BLaER1 treated with 17β-estradiol and CSF1 and Interleukin-3, amounts not matched to agents 10 nM and 100 nM (cell line): ENCODE measurements at regions not wholly inside any gene's neighbourhood (a gene's known extent, or its start where the extent isn't known, plus 50 kb on each side); places are given as distances from the start of the nearest gene placed in this dataset.
"Not testable (repeated sequence)": the region's sequence is repeated elsewhere in the genome, so short reads cannot be mapped to it uniquely, and the experiment has no call there.

Source experiments
- H3K27ac ChIP-seq, 11 experiments: shearing (Covaris generic); formaldehyde crosslinking; 2 replicates each; pipeline ENCODE4 v1.8.1; 2022
- H3K27me3 ChIP-seq, 11 experiments: shearing (Covaris generic); formaldehyde crosslinking; 2 replicates each; pipeline ENCODE4 v1.8.1; 2022
- H3K36me3 ChIP-seq, 11 experiments: shearing (Covaris generic); formaldehyde crosslinking; 2 replicates each; pipeline ENCODE4 v1.8.1; 2022
- H3K4me1 ChIP-seq, 10 experiments: shearing (Covaris generic); formaldehyde crosslinking; 2 replicates each; pipeline ENCODE4 v1.8.1; 2022
- H3K4me2 ChIP-seq, 11 experiments: shearing (Covaris generic); formaldehyde crosslinking; 2 replicates each; pipeline ENCODE4 v1.8.1; 2022
- H3K4me3 ChIP-seq, 10 experiments: shearing (Covaris generic); formaldehyde crosslinking; 2 replicates each; pipeline ENCODE4 v1.8.1; 2022
- H3K9ac ChIP-seq, 11 experiments: shearing (Covaris generic); formaldehyde crosslinking; 2 replicates each; pipeline ENCODE4 v1.8.1; 2022
- H3K9me3 ChIP-seq, 11 experiments: shearing (Covaris generic); formaldehyde crosslinking; replicated peaks in 1 of 11; 2 replicates each; pipeline ENCODE4 v1.8.1; 2022
- H4K20me1 ChIP-seq, 11 experiments: shearing (Covaris generic); formaldehyde crosslinking; 2 replicates each; pipeline ENCODE4 v1.8.1; 2022
- Cebpa-rat ChIP-seq, 11 experiments: shearing (Covaris generic); IDR thresholded peaks; 2 replicates each; pipeline ENCODE4 v1.8.1; 2022

DNA sequence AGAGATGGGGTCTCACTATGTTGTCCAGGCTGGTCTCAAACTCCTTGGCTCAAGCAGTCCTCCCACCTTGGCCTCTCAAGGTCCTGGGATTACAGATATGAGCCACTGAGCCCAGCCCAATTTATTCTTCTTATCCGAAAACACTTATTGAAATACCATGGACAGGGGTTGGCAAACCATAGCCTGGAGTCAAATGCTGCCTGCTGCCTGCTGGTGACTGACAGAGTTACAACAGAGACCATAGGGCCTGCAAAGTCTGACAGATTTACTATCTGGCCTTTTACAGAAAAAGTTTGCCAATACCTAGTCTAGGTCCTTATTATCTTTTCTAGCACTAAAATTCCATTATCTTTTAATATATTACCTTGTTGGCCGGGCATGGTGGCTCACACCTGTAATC, 87.1 kb upstream of the ZNF281 start:
- H3K27ac ChIP-seq = no peak overlapping the region
- H3K9ac ChIP-seq = no peak overlapping the region
- no peaks in the 10 kb centered on the region for H3K36me3 ChIP-seq
- H3K4me1 ChIP-seq = no peaks in the 10 kb centered on the region
- H4K20me1 ChIP-seq = no peaks in the 10 kb centered on the region
- no peaks in the 10 kb centered on the region for H3K27me3 ChIP-seq
- H3K9me3 ChIP-seq = peaks cover 0 to 8% (median 0%) of the 10 kb centered on the region in 11 experiments; a peak in 2 of 22 replicates
- no peak overlapping the region for H3K4me3 ChIP-seq
- H3K4me2 ChIP-seq = no peak overlapping the region
- no peak for TF ChIP-seq Cebpa-rat (IDR thresholded peaks at IDR 0.05)

DNA sequence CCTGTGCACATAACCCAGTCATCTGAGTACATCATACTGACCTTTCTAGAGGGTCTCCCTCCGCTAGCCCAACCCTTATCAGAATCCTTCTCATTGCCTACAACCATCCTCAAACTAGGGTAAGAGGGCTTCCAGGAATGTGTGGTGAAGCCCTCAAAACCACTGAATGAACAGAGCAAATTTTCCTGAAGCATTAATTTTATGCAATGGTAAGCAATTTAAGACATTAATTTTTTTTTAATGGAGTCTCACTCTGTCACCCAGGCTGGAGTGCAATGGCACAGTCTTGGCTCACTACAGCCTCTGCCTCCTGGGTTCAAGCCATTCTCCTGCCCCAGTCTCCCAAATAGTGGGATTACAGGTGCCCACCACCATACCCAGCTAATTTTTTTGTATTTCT, 86.1 kb upstream of the ZNF281 start:
- Histone ChIP-seq H3K36me3 (no peaks in the 10 kb centered on the region), H3K9ac (no peak overlapping the region), H3K4me2 (no peak overlapping the region), H4K20me1 (no peaks in the 10 kb centered on the region), H3K27ac (no peak overlapping the region), H3K9me3 (peaks cover 0 to 8% (median 0%) of the 10 kb centered on the region in 11 experiments; a peak in 2 of 22 replicates), H3K4me1 (no peaks in the 10 kb centered on the region), H3K4me3 (no peak overlapping the region), H3K27me3 (no peaks in the 10 kb centered on the region)
- TF ChIP-seq Cebpa-rat (IDR thresholded peaks at IDR 0.05) = no peak

DNA sequence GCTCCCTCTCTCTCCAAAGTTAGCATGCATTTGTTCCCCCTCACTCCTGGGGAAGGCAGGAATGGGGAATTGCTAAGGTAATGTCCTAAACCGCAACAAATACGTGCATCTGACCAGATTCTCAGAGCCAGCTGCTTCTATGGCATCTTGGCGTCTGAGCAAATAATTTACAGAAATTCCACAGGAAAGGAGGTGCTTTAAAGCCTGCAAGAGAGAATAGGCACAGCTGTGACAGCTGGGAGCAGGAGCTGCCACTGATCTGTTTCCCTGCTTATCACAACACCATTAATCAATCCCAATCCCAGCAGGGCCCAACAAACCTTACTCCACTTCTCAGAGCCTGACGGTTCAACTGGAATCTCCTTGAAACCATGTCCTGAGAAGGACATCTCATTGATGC, 83.5 kb upstream of the ZNF281 start:
- Histone ChIP-seq H3K4me2 (no peak overlapping the region), H3K36me3 (no peaks in the 10 kb centered on the region), H3K27me3 (no peaks in the 10 kb centered on the region), H3K4me1 (no peaks in the 10 kb centered on the region), H3K27ac (no peak overlapping the region), H3K9ac (no peak overlapping the region), H3K9me3 (no peaks in the 10 kb centered on the region), H3K4me3 (no peak overlapping the region), H4K20me1 (no peaks in the 10 kb centered on the region)
- TF ChIP-seq Cebpa-rat (IDR thresholded peaks at IDR 0.05) = no peak

DNA sequence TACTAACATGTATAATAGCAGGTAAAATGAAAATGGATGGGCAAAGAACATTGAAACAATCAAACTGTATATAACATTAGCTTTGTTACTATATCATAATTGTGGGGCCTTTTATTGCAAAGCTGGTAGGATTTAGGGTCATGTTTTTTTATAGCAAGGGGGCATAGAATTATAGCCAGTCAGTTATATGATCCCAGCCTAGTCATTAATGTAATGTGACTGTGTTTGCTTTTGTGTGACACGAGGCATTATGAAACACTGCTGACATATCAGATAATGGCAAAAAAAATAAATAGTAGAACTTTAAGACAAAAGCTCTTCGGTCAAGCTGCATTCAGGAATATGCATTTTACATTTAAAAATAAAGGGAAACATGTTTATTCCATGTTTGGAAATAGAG, 81.3 kb upstream of the ZNF281 start:
- H3K4me3 ChIP-seq = no peak overlapping the region
- TF ChIP-seq Cebpa-rat (IDR thresholded peaks at IDR 0.05) = no peak
- H3K36me3 ChIP-seq = no peaks in the 10 kb centered on the region
- no peaks in the 10 kb centered on the region for H3K27me3 ChIP-seq
- H3K4me2 ChIP-seq = no peak overlapping the region
- no peaks in the 10 kb centered on the region for H4K20me1 ChIP-seq
- H3K9me3 ChIP-seq = no peaks in the 10 kb centered on the region
- no peak overlapping the region for H3K27ac ChIP-seq
- no peak overlapping the region for H3K9ac ChIP-seq
- no peaks in the 10 kb centered on the region for H3K4me1 ChIP-seq

DNA sequence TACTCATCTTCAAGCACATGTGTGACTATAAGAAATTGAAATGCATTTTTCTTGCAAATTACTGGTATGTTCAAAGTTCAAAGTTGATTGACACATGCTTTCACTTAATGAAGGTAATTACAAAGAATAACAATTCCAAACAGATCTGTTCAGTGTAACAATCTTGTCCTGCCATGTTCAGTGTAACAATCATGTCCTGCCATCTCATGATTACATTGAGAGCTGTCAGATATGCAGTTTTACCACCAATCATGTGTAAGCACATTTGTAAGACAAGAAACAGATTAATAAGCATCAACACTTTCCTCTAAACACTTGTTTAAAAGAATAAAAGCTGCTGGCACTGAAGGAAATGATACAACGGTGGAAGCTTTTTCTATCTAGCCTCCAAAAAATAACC, 80.3 kb upstream of the ZNF281 start:
- Histone ChIP-seq H3K4me1 (no peaks in the 10 kb centered on the region), H4K20me1 (no peaks in the 10 kb centered on the region), H3K9me3 (no peaks in the 10 kb centered on the region), H3K4me2 (no peak overlapping the region), H3K36me3 (no peaks in the 10 kb centered on the region), H3K4me3 (no peak overlapping the region), H3K9ac (no peak overlapping the region), H3K27me3 (no peaks in the 10 kb centered on the region), H3K27ac (no peak overlapping the region)
- TF ChIP-seq Cebpa-rat (IDR thresholded peaks at IDR 0.05) = no peak

DNA sequence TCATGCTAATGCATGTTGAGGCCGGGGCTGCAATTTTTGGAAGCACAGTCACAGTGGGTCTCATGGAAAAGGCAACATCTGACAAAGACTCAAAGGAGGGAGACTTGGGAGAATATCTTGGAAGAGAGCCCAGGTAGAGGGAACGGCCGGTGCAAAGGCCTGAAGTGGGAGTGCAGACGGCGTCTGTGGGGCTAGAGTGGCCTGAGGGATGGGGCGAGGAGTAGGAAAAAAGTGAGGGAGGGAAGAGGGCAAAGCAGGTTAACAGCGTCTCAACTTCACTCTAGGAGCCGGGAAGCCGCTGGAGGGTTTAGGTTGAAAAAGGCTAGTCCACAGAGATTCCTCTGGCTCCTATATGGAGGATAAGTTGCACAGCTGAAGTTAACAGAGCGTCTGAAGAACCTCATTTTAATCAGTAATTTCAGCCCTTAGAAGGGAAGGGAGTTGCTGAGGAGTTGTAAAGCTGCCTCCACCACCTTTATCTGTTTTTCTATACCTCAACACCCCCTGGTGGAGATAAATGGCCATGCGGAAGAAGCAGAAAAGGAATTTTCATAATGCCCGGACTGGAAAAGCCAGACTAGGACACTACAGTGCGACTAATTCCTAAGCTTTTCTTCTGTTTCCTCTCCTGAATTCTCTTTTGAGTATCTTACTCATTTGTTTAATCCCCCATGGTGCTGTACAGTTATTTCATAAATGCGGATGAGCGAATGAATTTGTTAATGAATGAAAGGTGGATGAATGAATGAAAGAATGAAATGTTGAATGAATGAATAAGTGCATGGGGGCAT, 78.7 kb upstream of the ZNF281 start:
- no peaks in the 10 kb centered on the region for H3K27me3 ChIP-seq
- peaks cover 0 to 5% (median 1%) of the 10 kb centered on the region in 10 experiments; a peak in 9 of 20 replicates for H3K4me1 ChIP-seq
- TF ChIP-seq Cebpa-rat (IDR thresholded peaks at IDR 0.05) = no peak
- H3K36me3 ChIP-seq = no peaks in the 10 kb centered on the region
- no peak overlapping the region for H3K4me3 ChIP-seq
- no peaks in the 10 kb centered on the region for H3K9me3 ChIP-seq
- no peak overlapping the region for H3K27ac ChIP-seq
- no peak overlapping the region for H3K9ac ChIP-seq
- peak overlapping the region in 1 of 11 experiments; percentile 20; a peak in 1 of 22 replicates for H3K4me2 ChIP-seq
- no peaks in the 10 kb centered on the region for H4K20me1 ChIP-seq

DNA sequence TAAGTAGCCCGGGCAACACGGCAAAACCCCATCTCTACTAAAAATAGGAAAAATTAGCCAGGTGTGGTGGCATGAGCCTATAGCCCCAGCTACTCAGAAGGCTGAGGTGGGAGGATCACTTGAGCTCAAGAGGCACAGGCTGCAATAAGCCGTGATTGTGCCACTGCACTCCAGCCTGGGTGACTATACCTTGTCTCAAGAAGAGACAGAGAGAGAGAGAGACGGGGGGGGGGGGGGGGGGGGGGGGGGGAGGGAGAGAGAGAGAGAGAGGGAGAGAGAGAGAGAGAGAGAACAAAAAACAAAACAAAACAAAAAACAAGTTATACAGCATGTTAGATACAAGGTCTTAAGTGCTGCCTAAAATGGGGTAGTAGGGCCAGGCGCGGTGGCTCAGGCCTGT, 77.8 kb upstream of the ZNF281 start:
- TF ChIP-seq Cebpa-rat (IDR thresholded peaks at IDR 0.05) = no peak
- Histone ChIP-seq H3K27ac (no peak overlapping the region), H3K4me1 (peaks cover 0 to 10% (median 3%) of the 10 kb centered on the region in 10 experiments; a peak in 9 of 20 replicates)

DNA sequence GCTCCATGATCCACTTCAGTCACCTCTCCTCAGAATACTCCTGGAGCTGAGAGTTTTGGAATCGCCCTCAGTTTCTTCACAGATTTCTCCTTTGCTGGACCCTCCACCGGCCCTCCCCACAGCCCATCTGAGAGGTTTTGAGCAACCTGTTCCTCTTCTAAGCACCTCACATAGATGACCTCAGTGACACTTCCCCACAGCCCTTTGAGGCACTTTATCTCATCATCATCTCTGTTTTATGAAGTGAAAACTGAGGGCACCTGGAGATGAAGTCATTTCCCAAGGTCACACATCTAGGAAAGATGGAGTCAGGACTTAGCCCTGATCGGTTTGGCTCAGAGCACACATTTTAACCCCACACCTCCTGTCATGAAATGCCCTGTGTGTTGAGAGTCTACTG, 76.8 kb upstream of the ZNF281 start:
- Histone ChIP-seq H3K9ac (no peak overlapping the region), H3K36me3 (no peaks in the 10 kb centered on the region), H3K9me3 (no peaks in the 10 kb centered on the region), H4K20me1 (no peaks in the 10 kb centered on the region), H3K4me2 (no peak overlapping the region), H3K4me1 (peaks cover 0 to 10% (median 3%) of the 10 kb centered on the region in 10 experiments; a peak in 9 of 20 replicates), H3K27ac (no peak overlapping the region), H3K4me3 (no peak overlapping the region), H3K27me3 (no peaks in the 10 kb centered on the region)
- no peak for TF ChIP-seq Cebpa-rat (IDR thresholded peaks at IDR 0.05)

More for the DNA sequence above, 77.8 kb upstream of the ZNF281 start:
- H3K4me2 ChIP-seq = no peak overlapping the region
- no peak overlapping the region for H3K4me3 ChIP-seq
- no peaks in the 10 kb centered on the region for H3K27me3 ChIP-seq
- H4K20me1 ChIP-seq = no peaks in the 10 kb centered on the region
- no peak overlapping the region for H3K9ac ChIP-seq
- no peaks in the 10 kb centered on the region for H3K36me3 ChIP-seq
- no peaks in the 10 kb centered on the region for H3K9me3 ChIP-seq

DNA sequence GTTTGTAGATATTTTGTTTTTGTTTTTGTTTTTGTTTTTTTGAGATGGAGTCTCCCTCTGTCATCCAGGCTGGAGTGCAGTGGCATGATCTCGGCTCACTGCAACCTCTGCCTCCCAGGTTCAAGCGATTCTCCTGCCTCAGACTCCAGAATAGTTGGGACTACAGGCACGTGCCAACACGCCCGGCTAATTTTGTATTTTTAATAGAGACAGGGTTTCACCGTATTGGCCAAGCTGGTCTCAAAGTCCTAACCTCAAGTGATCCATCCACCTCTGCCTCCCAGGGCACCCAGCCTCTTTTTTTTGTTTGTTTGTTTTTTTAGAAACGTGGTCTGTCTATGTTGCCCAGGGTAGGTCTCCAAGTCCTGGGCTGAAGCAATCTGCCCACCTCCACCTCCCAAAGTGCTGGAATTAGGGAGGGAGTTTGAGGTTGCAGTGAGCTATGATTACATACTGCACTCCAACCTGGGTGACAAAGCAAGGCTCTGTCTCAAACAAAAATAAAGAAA, 74.7 kb upstream of the ZNF281 start:
- H3K4me3 ChIP-seq, H3K4me1 ChIP-seq, H3K36me3 ChIP-seq, H3K27ac ChIP-seq, H3K9ac ChIP-seq, H4K20me1 ChIP-seq, H3K9me3 ChIP-seq, H3K27me3 ChIP-seq, H3K4me2 ChIP-seq: not testable (repeated sequence)
